ENCODE measurements at regions not wholly inside any gene's neighbourhood (a gene's known extent, or its start where the extent isn't known, plus 50 kb on each side); places are given as distances from the start of the nearest gene placed in this dataset.

DNA sequence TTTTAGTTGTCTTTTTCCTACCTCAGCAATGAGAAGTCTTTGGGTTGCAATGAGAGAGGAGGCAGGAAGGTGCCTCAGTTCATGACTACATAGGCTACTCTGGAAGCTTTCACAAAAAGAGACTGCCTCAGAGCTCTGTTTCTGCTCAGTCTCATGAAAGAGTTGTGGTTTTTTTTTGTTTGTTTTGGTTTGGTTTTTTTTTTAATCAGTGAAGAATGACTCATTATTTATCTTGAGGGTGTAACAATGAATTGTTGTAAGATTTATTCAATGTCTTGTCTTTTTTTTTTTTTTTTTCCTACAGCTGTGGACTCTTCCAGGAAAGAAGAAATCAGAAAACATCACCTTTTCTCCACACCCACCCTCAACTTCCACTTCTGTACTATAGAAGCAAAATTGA, 67.5 kb upstream of the CXCL13 start:
- TF ChIP-seq EZH2phosphoT487 (IDR thresholded peaks at IDR 0.05; ENCODE audit: insufficient read depth, low read depth) (0 out of 2 replicates have a peak, but pooled peaks have one; percentile 35), EZH2 (IDR thresholded peaks at IDR 0.05; ENCODE audit: insufficient read depth, poor library complexity, severe bottlenecking) (no peak)

DNA sequence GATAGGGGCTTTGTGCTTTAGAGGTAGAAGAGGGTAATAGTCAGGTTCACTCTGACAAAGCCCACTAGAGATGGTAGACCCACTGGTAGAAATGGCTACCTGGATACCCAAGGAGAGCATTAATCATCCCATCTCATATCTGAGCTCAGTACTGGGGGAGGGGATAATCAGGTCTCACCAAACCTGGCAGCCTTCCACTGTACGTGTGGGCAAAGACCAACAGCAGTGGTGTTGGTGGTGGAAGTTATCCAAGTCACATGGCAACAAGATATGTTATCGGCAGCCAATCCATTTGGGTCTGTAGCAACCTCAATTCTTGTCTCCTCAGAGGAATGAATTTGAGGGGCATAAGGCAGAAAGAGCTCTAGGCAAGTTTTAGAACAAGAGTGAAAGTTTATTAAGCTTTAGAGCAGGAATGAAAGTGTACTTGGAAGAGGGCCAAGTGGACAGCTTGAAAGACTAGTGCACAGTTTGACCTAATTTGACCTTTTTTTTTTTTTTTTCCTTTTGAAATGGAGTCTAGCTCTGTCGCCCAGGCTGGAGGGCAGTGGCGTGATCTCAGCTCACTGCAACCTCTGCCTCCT, 67.0 kb upstream of the CXCL13 start:
- in situ Hi-C loops (cut with MboI), result no loop called here
- Histone ChIP-seq H3K27me3 (replicated peaks; ENCODE audit: insufficient read depth) (peaks cover 68% of the 10 kb centered on the region), H4K20me1 (ENCODE audit: insufficient read depth) (no peaks in the 10 kb centered on the region), H3K36me3 (ENCODE audit: low read depth) (no peaks in the 10 kb centered on the region), H3K9ac (no peak overlapping the region), H3K4me1 (ENCODE audit: insufficient read depth) (no peaks in the 10 kb centered on the region; the same call in 1 of the 2 replicates), H3F3A (ENCODE audit: insufficient read depth) (peaks cover 4% of the 10 kb centered on the region; the same call in 1 of the 2 replicates), H3K4me3 (no peak overlapping the region), H3K9me3 (ENCODE audit: low read depth) (peaks cover 2% of the 10 kb centered on the region), H3K4me2 (ENCODE audit: unreplicated experiment) (no peak overlapping the region), H3K9me2 (ENCODE audit: insufficient read depth) (no peaks in the 10 kb centered on the region), H3K79me2 (ENCODE audit: insufficient read depth) (no peaks in the 10 kb centered on the region), H2AFZ (no peak overlapping the region), H3K27ac (no peak overlapping the region)
- whole genome bisulfite sequencing, 2 experiments (ENCODE audit: low coverage in 1 of 2, low lambda C conversion rate in 2 of 2, missing lambda C conversion rate in 2 of 2), result 42 to 45% methylated on average over 4 of the region's 4 CpGs
- TF ChIP-seq EZH2 (IDR thresholded peaks at IDR 0.05; ENCODE audit: insufficient read depth, poor library complexity, severe bottlenecking), result no peak
- TF ChIP-seq EZH2phosphoT487 (IDR thresholded peaks at IDR 0.05; ENCODE audit: insufficient read depth, low read depth), result no peak
- DNase-seq, result no peak

More for the DNA sequence above, 67.5 kb upstream of the CXCL13 start:
- Histone ChIP-seq H3K36me3 (ENCODE audit: low read depth) (no peaks in the 10 kb centered on the region), H3K9me3 (ENCODE audit: low read depth) (peaks cover 2% of the 10 kb centered on the region), H3K9me2 (ENCODE audit: insufficient read depth) (no peaks in the 10 kb centered on the region), H2AFZ (no peak overlapping the region), H3F3A (ENCODE audit: insufficient read depth) (peaks cover 4% of the 10 kb centered on the region; the same call in 1 of the 2 replicates), H4K20me1 (ENCODE audit: insufficient read depth) (no peaks in the 10 kb centered on the region), H3K27me3 (replicated peaks; ENCODE audit: insufficient read depth) (peaks cover 65% of the 10 kb centered on the region), H3K4me2 (ENCODE audit: unreplicated experiment) (no peak overlapping the region), H3K4me1 (ENCODE audit: insufficient read depth) (no peaks in the 10 kb centered on the region; the same call in 1 of the 2 replicates), H3K9ac (no peak overlapping the region), H3K27ac (no peak overlapping the region), H3K79me2 (ENCODE audit: insufficient read depth) (no peaks in the 10 kb centered on the region), H3K4me3 (no peak overlapping the region)
- in situ Hi-C loops (cut with MboI), result no loop called here
- peak; percentile 60 for DNase-seq

Data from GM23248 (cell line).